EH (cell line): ENCODE measurements at regions not wholly inside any gene's neighbourhood (a gene's known extent, or its start where the extent isn't known, plus 50 kb on each side); places are given as distances from the start of the nearest gene placed in this dataset.
A peak's percentile ranks its signal among the peaks of the same experiment; 100 is the strongest.

Experiments
- DNase-seq: peaks from one replicate; pipeline ENCODE4 v3.0.0-alpha.2; 2015; ENCODE audit warnings: low read depth

- DNase-seq = no peak
These were observed 100.6 kb downstream of the ADRA2C start for GRCh38 chr4:3866813-3867129.

GRCh38 chr4:3867403-3868100 is 101.4 kb downstream of the ADRA2C start:
- DNase-seq = no peak

GRCh38 chr4:3868211-3869173 is 102.3 kb downstream of the ADRA2C start:
- DNase-seq = peak; percentile 57

- DNase-seq = no peak
These were observed 103.0 kb downstream of the ADRA2C start for GRCh38 chr4:3869174-3869572.

- no peak for DNase-seq
These were observed 103.7 kb downstream of the ADRA2C start for GRCh38 chr4:3869661-3870566.

GRCh38 chr4:3870567-3870962 is 104.4 kb downstream of the ADRA2C start:
- DNase-seq = no peak

GRCh38 chr4:3871181-3871852 is 105.1 kb downstream of the ADRA2C start:
- no peak for DNase-seq

- DNase-seq = no peak
These were observed 106.0 kb downstream of the ADRA2C start for GRCh38 chr4:3871881-3872833.

- DNase-seq = no peak
These were observed 106.7 kb downstream of the ADRA2C start for GRCh38 chr4:3872834-3873313.

- no peak for DNase-seq
These were observed 107.3 kb downstream of the ADRA2C start for GRCh38 chr4:3873408-3874027.

- no peak for DNase-seq
These were observed 107.8 kb downstream of the ADRA2C start for GRCh38 chr4:3874028-3874415.

GRCh38 chr4:3874525-3875110 is 108.4 kb downstream of the ADRA2C start:
- no peak for DNase-seq

- DNase-seq = no peak
These were observed 109.3 kb downstream of the ADRA2C start for GRCh38 chr4:3875466-3875865.

- peak; percentile 37 for DNase-seq
These were observed 110.1 kb downstream of the ADRA2C start for GRCh38 chr4:3876057-3876845.

GRCh38 chr4:3877236-3877635 is 111.1 kb downstream of the ADRA2C start:
- peak; percentile 34 for DNase-seq

GRCh38 chr4:3877868-3878267 is 111.7 kb downstream of the ADRA2C start:
- no peak for DNase-seq

- DNase-seq = no peak
These were observed 112.5 kb downstream of the ADRA2C start for GRCh38 chr4:3878678-3879077.

GRCh38 chr4:3879681-3880614 is 113.8 kb downstream of the ADRA2C start:
- no peak for DNase-seq
